Progenitor cell of endocrine pancreas (in vitro differentiated cells): ENCODE measurements at regions not wholly inside any gene's neighbourhood (a gene's known extent, or its start where the extent isn't known, plus 50 kb on each side); places are given as distances from the start of the nearest gene placed in this dataset.

Experiments used
- DNase-seq: peaks from one replicate; pipeline ENCODE4 v3.0.0; 2021; ENCODE audit warnings: low spot score; ENCODE audit not compliant: unreplicated experiment
- H3K27ac Mint-ChIP-seq: 2 replicates; pipeline ENCODE4 v1.8.0; 2021; ENCODE audit warnings: mild to moderate bottlenecking, moderate library complexity, mixed read lengths
- H3K27me3 Mint-ChIP-seq: 2 replicates; pipeline ENCODE4 v1.8.0; 2021; ENCODE audit warnings: mixed read lengths
- H3K36me3 Mint-ChIP-seq: 2 replicates; pipeline ENCODE4 v1.8.0; 2022; ENCODE audit warnings: mixed read lengths; ENCODE audit not compliant: insufficient read depth
- H3K4me1 Mint-ChIP-seq: 2 replicates; pipeline ENCODE4 v1.8.0; 2021; ENCODE audit warnings: low read depth, mixed read lengths
- H3K4me3 Mint-ChIP-seq: 2 replicates; pipeline ENCODE4 v1.8.0; 2021; ENCODE audit warnings: low read depth, mild to moderate bottlenecking, moderate library complexity, mixed read lengths
- H3K9me3 Mint-ChIP-seq: 2 replicates; pipeline ENCODE4 v1.8.0; 2021; ENCODE audit warnings: low read depth, mixed read lengths
- CTCF ChIP-seq: fragments of 200-600 bp; sonication (generic); IDR thresholded peaks from one replicate; pipeline ENCODE4 v1.5.0; 2021; ENCODE audit warnings: antibody characterized with exemption, mild to moderate bottlenecking; ENCODE audit not compliant: unreplicated experiment

DNA sequence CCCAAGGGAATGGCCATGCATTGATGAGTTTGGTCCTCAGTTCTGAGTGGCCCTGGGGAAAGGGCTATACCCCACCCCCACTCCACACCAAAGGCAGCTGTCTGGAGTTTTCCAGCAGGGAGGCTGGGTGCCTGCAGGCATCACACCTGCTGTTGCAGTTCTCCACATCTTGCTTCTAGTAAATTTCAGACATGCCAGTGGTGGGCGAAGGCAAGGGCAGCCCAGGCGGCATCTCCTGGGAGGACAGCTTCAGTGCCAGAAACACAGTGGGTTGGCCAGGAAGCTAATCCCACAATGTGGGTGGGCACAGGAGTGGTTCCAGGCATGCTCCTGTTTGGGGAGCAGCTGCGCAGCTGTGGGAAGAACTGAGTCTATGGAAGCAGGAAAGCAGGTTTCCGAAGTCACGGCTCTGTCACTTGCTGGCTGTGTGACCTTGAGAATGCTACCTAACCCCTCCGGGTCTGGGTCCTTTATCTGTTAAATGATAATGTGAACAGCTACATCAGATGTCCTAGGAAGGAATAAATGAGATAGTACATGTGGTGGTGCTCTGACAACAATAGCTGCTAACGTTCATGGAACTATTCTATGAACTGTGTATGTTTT is 84.6 kb upstream of the SPTBN1 start:
- no peaks in the 10 kb centered on the region for H3K4me1 Mint-ChIP-seq
- peaks cover 18% of the 10 kb centered on the region for H3K27me3 Mint-ChIP-seq
- no peaks in the 10 kb centered on the region for H3K36me3 Mint-ChIP-seq
- no peak overlapping the region for H3K4me3 Mint-ChIP-seq
- no peak overlapping the region for H3K27ac Mint-ChIP-seq
- DNase-seq = no peak
- TF ChIP-seq CTCF = no peak
- peaks cover 15% of the 10 kb centered on the region for H3K9me3 Mint-ChIP-seq

GRCh38 chr2:54372361-54372760 is 83.8 kb upstream of the SPTBN1 start:
- DNase-seq = no peak
- Mint-ChIP-seq H3K9me3 (peaks cover 15% of the 10 kb centered on the region), H3K4me3 (no peak overlapping the region), H3K27me3 (peaks cover 24% of the 10 kb centered on the region), H3K27ac (no peak overlapping the region), H3K4me1 (peaks cover 1% of the 10 kb centered on the region), H3K36me3 (no peaks in the 10 kb centered on the region)
- no peak for TF ChIP-seq CTCF

DNA sequence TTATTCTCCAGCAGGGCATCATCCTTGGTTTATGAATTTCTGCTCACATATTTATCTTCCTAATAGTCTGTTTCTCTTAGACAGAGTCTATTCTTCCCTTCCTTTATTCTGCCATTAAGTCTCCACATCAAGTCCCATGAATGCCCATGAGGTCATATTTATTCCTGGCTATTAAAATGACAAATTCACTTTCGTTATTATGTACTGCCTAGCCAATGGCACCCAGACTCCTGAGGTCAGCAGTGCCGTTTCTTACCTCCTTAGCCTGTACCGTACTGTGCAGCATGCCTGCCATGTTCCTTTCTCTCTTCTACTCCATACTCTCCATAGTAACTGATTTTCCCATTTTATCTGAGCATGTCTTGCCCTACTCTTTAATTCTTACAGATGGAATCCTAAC is 82.3 kb upstream of the SPTBN1 start:
- Mint-ChIP-seq H3K27ac (no peak overlapping the region), H3K4me3 (no peak overlapping the region), H3K27me3 (peaks cover 33% of the 10 kb centered on the region), H3K4me1 (peaks cover 1% of the 10 kb centered on the region), H3K36me3 (no peaks in the 10 kb centered on the region), H3K9me3 (peaks cover 4% of the 10 kb centered on the region)
- DNase-seq = no peak
- TF ChIP-seq CTCF = no peak

- no peak overlapping the region for H3K27ac Mint-ChIP-seq
- no peak for DNase-seq
- TF ChIP-seq CTCF = no peak
These were observed 81.3 kb upstream of the SPTBN1 start for GRCh38 chr2:54374591-54375364.

GRCh38 chr2:54377451-54377850 is 78.7 kb upstream of the SPTBN1 start:
- H3K4me1 Mint-ChIP-seq = peaks cover 5% of the 10 kb centered on the region
- H3K27ac Mint-ChIP-seq = no peak overlapping the region
- H3K9me3 Mint-ChIP-seq = no peaks in the 10 kb centered on the region
- no peak for TF ChIP-seq CTCF
- no peak overlapping the region for H3K4me3 Mint-ChIP-seq
- no peaks in the 10 kb centered on the region for H3K36me3 Mint-ChIP-seq
- peaks cover 42% of the 10 kb centered on the region for H3K27me3 Mint-ChIP-seq
- no peak for DNase-seq

More at GRCh38 chr2:54374591-54375364, 81.3 kb upstream of the SPTBN1 start:
- H3K27me3 Mint-ChIP-seq = peaks cover 37% of the 10 kb centered on the region
- no peak overlapping the region for H3K4me3 Mint-ChIP-seq
- no peaks in the 10 kb centered on the region for H3K36me3 Mint-ChIP-seq
- peaks cover 1% of the 10 kb centered on the region for H3K4me1 Mint-ChIP-seq
- no peaks in the 10 kb centered on the region for H3K9me3 Mint-ChIP-seq
